WTC11 (cell line): ENCODE measurements at regions not wholly inside any gene's neighbourhood (a gene's known extent, or its start where the extent isn't known, plus 50 kb on each side); places are given as distances from the start of the nearest gene placed in this dataset.

Source experiments
- ATAC-seq: fragments of 200-7000 bp; cut with Tn5 transposase; 2 replicates; pipeline ENCODE4 v1.10.0; 2021; ENCODE audit warnings: mild to moderate bottlenecking, moderate library complexity
- CTCF ChIA-PET: fragments of 300-600 bp; sonication (Branson Sonifier 250); formaldehyde crosslinking; loops from one replicate; lab custom pipeline; 2021; ENCODE audit warnings: antibody characterized with exemption; lab: Charles Lee
- POLR2A ChIA-PET: fragments of 350-600 bp; sonication (Branson Sonifier 250); formaldehyde crosslinking; loops from one replicate; lab custom pipeline; 2021; ENCODE audit warnings: antibody characterized with exemption; lab: Charles Lee
- DNase-seq: peaks from one replicate; pipeline ENCODE4 v3.0.0; 2021; ENCODE audit warnings: low spot score
- H3K27ac Mint-ChIP-seq: 2 replicates; pipeline ENCODE4 v1.8.0; 2021; ENCODE audit warnings: mixed read lengths
- H3K27me3 Mint-ChIP-seq: 2 replicates; pipeline ENCODE4 v1.8.0; 2021; ENCODE audit warnings: low read depth, mild to moderate bottlenecking, moderate library complexity, mixed read lengths
- H3K36me3 Mint-ChIP-seq: 2 replicates; pipeline ENCODE4 v1.8.0; 2021; ENCODE audit warnings: mixed read lengths
- H3K4me1 Mint-ChIP-seq: 2 replicates; pipeline ENCODE4 v1.8.0; 2022; ENCODE audit warnings: mixed read lengths
- H3K4me3 Mint-ChIP-seq: 2 replicates; pipeline ENCODE4 v1.8.0; 2021; ENCODE audit warnings: mild to moderate bottlenecking, moderate library complexity, mixed read lengths
- H3K9me3 Mint-ChIP-seq: 2 replicates; pipeline ENCODE4 v1.8.0; 2021; ENCODE audit warnings: mixed read lengths
- AR ChIP-seq: fragments of 250-450 bp; sonication (Bioruptor Pico); IDR thresholded peaks from 2 replicates; pipeline ENCODE4 v1.9.0; 2021; ENCODE audit warnings: mild to moderate bottlenecking
- CREB1 ChIP-seq: sonication (generic); formaldehyde crosslinking; IDR thresholded peaks from 2 replicates; pipeline ENCODE4 v1.8.0; 2023; ENCODE audit warnings: mild to moderate bottlenecking, missing genetic modification reagents
- E2F1 ChIP-seq: sonication (generic); formaldehyde crosslinking; IDR thresholded peaks from 2 replicates; pipeline ENCODE4 v1.8.0; 2022; ENCODE audit warnings: mild to moderate bottlenecking, missing genetic modification reagents
- E2F5 ChIP-seq: sonication (generic); formaldehyde crosslinking; IDR thresholded peaks from 2 replicates; pipeline ENCODE4 v1.8.1; 2022; ENCODE audit warnings: mild to moderate bottlenecking, moderate library complexity, missing genetic modification reagents
- FOXJ3 ChIP-seq: sonication (generic); formaldehyde crosslinking; IDR thresholded peaks from 2 replicates; pipeline ENCODE4 v1.9.0; 2021; ENCODE audit warnings: missing genetic modification reagents, mild to moderate bottlenecking, borderline replicate concordance
- IRF2 ChIP-seq: sonication (generic); formaldehyde crosslinking; IDR thresholded peaks from 2 replicates; pipeline ENCODE4 v1.8.0; 2022; ENCODE audit warnings: low read depth, missing genetic modification reagents, borderline replicate concordance
- NFATC4 ChIP-seq: fragments of 250-450 bp; sonication (Bioruptor Pico); IDR thresholded peaks from 2 replicates; pipeline ENCODE4 v1.9.0; 2021; ENCODE audit warnings: mild to moderate bottlenecking
- OVOL2 ChIP-seq: fragments of 250-450 bp; sonication (Bioruptor Pico); IDR thresholded peaks from 2 replicates; pipeline ENCODE4 v1.9.0; 2021; ENCODE audit warnings: mild to moderate bottlenecking, borderline replicate concordance
- SOX15 ChIP-seq: fragments of 250-450 bp; sonication (Bioruptor Pico); IDR thresholded peaks from 2 replicates; pipeline ENCODE4 v1.9.0; 2021; ENCODE audit warnings: mild to moderate bottlenecking
- TCF7 ChIP-seq: sonication (generic); formaldehyde crosslinking; IDR thresholded peaks from 2 replicates; pipeline ENCODE4 v1.8.0; 2022; ENCODE audit warnings: mild to moderate bottlenecking, low read depth, missing genetic modification reagents, moderate library complexity
- TEAD4 ChIP-seq: sonication (generic); formaldehyde crosslinking; IDR thresholded peaks from 2 replicates; pipeline ENCODE4 v1.8.0; 2022; ENCODE audit warnings: mild to moderate bottlenecking, missing genetic modification reagents
- TP53 ChIP-seq: sonication (generic); formaldehyde crosslinking; IDR thresholded peaks from 2 replicates; pipeline ENCODE4 v1.8.1; 2023; ENCODE audit warnings: mild to moderate bottlenecking, missing genetic modification reagents
- USF1 ChIP-seq: sonication (generic); formaldehyde crosslinking; IDR thresholded peaks from 2 replicates; pipeline ENCODE4 v1.8.0; 2022; ENCODE audit warnings: mild to moderate bottlenecking, missing genetic modification reagents
- ZNF671 ChIP-seq: fragments of 250-450 bp; sonication (Bioruptor Pico); IDR thresholded peaks from 2 replicates; pipeline ENCODE4 v1.8.0; 2021; ENCODE audit warnings: mild to moderate bottlenecking
- TF ChIP-seq, protein P1 (sequence below): fragments of 250-450 bp; sonication (Bioruptor Pico); IDR thresholded peaks from 2 replicates; pipeline ENCODE4 v1.9.0; 2021; ENCODE audit warnings: moderate library complexity, mild to moderate bottlenecking, inconsistent platforms, borderline replicate concordance
- TF ChIP-seq, protein P2 (sequence below): fragments of 250-450 bp; sonication (Bioruptor Pico); IDR thresholded peaks from 2 replicates; pipeline ENCODE4 v1.9.0; 2021; ENCODE audit warnings: mild to moderate bottlenecking, borderline replicate concordance
- TF ChIP-seq, protein P3 (sequence below): fragments of 250-450 bp; sonication (Bioruptor Pico); conservative IDR thresholded peaks from 2 replicates; pipeline ENCODE4 v1.9.0; 2021; ENCODE audit warnings: mild to moderate bottlenecking
- TF ChIP-seq, protein P4 (sequence below): sonication (generic); formaldehyde crosslinking; IDR thresholded peaks from 2 replicates; pipeline ENCODE4 v1.8.1; 2023; ENCODE audit warnings: mild to moderate bottlenecking, moderate library complexity, missing genetic modification reagents

DNA sequence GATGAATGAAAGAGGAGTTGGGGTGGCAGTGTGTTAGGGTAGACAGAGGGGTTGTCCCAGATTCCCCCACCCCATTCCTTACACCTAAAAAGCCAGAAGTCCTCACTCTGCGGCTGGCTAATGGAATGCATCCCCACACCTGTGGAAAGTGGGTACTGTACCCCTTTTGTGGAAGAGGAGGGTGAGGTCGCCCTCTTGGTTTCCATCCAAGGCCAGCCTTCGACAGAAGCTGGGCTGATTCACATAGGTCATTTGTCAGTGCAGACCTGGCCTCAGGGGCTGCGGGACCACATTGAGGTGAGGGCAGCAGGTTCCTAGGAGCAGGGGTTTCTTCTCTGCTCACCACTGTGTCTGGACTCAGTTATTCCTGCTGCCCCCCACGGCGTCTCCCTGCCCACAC is 671.6 kb downstream of the MATN1 start:
- H3K4me3 Mint-ChIP-seq = no peak overlapping the region
- no peaks in the 10 kb centered on the region for H3K27me3 Mint-ChIP-seq
- ChIA-PET POLR2A (no interaction called here), CTCF (no interaction called here)
- DNase-seq (no peak), ATAC-seq (no peak)
- H3K4me1 Mint-ChIP-seq = peaks cover 33% of the 10 kb centered on the region
- H3K9me3 Mint-ChIP-seq = no peaks in the 10 kb centered on the region
- no peak overlapping the region for H3K27ac Mint-ChIP-seq
- TF ChIP-seq ZNF671 (CRISPR knock-in tag) (no peak), TP53 (CRISPR knock-in tag) (no peak), TEAD4 (no peak), NFATC4 (no peak), TCF7 (CRISPR knock-in tag) (no peak), CREB1 (CRISPR knock-in tag) (no peak), E2F5 (CRISPR knock-in tag) (no peak), IRF2 (no peak), SOX15 (CRISPR knock-in tag) (no peak), AR (CRISPR knock-in tag) (no peak), USF1 (CRISPR knock-in tag) (no peak), OVOL2 (CRISPR knock-in tag) (no peak), FOXJ3 (CRISPR knock-in tag) (no peak), E2F1 (CRISPR knock-in tag) (no peak)
- TF ChIP-seq, protein P1, sequence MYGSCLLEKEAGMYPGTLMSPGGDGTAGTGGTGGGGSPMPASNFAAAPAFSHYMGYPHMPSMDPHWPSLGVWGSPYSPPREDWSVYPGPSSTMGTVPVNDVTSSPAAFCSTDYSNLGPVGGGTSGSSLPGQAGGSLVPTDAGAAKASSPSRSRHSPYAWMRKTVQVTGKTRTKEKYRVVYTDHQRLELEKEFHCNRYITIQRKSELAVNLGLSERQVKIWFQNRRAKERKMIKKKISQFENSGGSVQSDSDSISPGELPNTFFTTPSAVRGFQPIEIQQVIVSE (CRISPR knock-in tag) = no peak
- TF ChIP-seq, protein P2, sequence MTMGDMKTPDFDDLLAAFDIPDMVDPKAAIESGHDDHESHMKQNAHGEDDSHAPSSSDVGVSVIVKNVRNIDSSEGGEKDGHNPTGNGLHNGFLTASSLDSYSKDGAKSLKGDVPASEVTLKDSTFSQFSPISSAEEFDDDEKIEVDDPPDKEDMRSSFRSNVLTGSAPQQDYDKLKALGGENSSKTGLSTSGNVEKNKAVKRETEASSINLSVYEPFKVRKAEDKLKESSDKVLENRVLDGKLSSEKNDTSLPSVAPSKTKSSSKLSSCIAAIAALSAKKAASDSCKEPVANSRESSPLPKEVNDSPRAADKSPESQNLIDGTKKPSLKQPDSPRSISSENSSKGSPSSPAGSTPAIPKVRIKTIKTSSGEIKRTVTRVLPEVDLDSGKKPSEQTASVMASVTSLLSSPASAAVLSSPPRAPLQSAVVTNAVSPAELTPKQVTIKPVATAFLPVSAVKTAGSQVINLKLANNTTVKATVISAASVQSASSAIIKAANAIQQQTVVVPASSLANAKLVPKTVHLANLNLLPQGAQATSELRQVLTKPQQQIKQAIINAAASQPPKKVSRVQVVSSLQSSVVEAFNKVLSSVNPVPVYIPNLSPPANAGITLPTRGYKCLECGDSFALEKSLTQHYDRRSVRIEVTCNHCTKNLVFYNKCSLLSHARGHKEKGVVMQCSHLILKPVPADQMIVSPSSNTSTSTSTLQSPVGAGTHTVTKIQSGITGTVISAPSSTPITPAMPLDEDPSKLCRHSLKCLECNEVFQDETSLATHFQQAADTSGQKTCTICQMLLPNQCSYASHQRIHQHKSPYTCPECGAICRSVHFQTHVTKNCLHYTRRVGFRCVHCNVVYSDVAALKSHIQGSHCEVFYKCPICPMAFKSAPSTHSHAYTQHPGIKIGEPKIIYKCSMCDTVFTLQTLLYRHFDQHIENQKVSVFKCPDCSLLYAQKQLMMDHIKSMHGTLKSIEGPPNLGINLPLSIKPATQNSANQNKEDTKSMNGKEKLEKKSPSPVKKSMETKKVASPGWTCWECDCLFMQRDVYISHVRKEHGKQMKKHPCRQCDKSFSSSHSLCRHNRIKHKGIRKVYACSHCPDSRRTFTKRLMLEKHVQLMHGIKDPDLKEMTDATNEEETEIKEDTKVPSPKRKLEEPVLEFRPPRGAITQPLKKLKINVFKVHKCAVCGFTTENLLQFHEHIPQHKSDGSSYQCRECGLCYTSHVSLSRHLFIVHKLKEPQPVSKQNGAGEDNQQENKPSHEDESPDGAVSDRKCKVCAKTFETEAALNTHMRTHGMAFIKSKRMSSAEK (CRISPR knock-in tag) = no peak
- TF ChIP-seq, protein P3, sequence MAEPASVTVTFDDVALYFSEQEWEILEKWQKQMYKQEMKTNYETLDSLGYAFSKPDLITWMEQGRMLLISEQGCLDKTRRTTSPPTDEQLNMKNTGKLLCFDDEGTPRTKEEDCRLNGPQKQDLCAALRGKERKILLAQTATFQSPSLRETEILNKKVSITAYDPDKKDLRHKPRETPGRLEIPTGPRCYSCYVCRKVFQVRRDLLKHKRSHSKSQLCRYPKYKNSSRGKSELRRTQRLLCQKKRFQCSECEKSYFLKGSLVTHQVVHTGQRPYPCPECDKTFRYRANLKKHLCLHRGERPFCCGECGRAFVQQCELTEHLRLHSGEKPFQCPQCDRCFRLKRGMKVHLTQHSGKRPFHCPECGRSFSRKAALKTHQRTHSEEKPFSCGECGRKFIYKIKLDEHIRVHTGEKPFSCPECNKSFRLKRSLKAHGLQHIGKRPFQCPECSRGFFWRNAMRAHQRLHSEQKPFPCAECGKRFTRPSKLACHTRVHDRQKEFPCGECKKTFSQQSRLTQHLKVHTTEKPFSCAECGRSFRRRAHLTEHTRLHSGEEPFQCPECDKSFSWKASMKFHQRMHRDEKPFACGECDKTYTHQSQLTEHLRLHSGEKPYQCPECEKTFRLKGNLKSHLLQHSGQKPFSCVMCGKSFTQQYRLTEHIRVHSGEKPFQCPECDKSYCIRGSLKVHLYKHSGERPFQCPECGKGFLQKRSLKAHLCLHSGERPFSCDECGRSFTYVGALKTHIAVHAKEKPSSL (CRISPR knock-in tag) = no peak
- TF ChIP-seq, protein P4, sequence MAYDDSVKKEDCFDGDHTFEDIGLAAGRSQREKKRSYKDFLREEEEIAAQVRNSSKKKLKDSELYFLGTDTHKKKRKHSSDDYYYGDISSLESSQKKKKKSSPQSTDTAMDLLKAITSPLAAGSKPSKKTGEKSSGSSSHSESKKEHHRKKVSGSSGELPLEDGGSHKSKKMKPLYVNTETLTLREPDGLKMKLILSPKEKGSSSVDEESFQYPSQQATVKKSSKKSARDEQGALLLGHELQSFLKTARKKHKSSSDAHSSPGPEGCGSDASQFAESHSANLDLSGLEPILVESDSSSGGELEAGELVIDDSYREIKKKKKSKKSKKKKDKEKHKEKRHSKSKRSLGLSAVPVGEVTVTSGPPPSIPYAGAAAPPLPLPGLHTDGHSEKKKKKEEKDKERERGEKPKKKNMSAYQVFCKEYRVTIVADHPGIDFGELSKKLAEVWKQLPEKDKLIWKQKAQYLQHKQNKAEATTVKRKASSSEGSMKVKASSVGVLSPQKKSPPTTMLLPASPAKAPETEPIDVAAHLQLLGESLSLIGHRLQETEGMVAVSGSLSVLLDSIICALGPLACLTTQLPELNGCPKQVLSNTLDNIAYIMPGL (CRISPR knock-in tag) = no peak
- no peaks in the 10 kb centered on the region for H3K36me3 Mint-ChIP-seq
